HFFc6 (cell line): ENCODE measurements at regions not wholly inside any gene's neighbourhood (a gene's known extent, or its start where the extent isn't known, plus 50 kb on each side); places are given as distances from the start of the nearest gene placed in this dataset.

Experiments
- DNase-seq: peaks from one replicate; pipeline ENCODE4 v3.0.0-alpha.2; 2018
- H3K27ac Mint-ChIP-seq: 2 replicates; pipeline ENCODE4 v1.8.0; 2020; ENCODE audit warnings: mild to moderate bottlenecking, mixed read lengths
- H3K27me3 Mint-ChIP-seq: 2 replicates; pipeline ENCODE4 v1.8.0; 2021; ENCODE audit warnings: mild to moderate bottlenecking, moderate library complexity, mixed read lengths; ENCODE audit not compliant: insufficient read depth
- H3K36me3 Mint-ChIP-seq: 2 replicates; pipeline ENCODE4 v1.8.0; 2021; ENCODE audit warnings: low read depth, mixed read lengths
- H3K4me1 Mint-ChIP-seq: 2 replicates; pipeline ENCODE4 v1.8.0; 2020; ENCODE audit warnings: low read depth, mixed read lengths
- H3K4me3 Mint-ChIP-seq: 2 replicates; pipeline ENCODE4 v1.8.0; 2020; ENCODE audit warnings: mild to moderate bottlenecking, moderate library complexity, mixed read lengths
- H3K9me3 Mint-ChIP-seq: 2 replicates; pipeline ENCODE4 v1.8.0; 2020; ENCODE audit warnings: mild to moderate bottlenecking, mixed read lengths
- CTCF ChIP-seq: fragments of 200-600 bp; sonication (generic); IDR thresholded peaks from 2 replicates; pipeline ENCODE4 v1.5.0; 2021; ENCODE audit warnings: antibody characterized with exemption, mild to moderate bottlenecking

GRCh38 chr14:22497671-22498093 lies 91.3 kb downstream of the DAD1 start:
- H3K27me3 Mint-ChIP-seq: peaks cover 36% of the 10 kb centered on the region
- no peaks in the 10 kb centered on the region for H3K36me3 Mint-ChIP-seq
- TF ChIP-seq CTCF: no peak
- no peaks in the 10 kb centered on the region for H3K9me3 Mint-ChIP-seq
- no peak overlapping the region for H3K4me3 Mint-ChIP-seq
- DNase-seq: no peak
- H3K4me1 Mint-ChIP-seq: no peaks in the 10 kb centered on the region
- H3K27ac Mint-ChIP-seq: no peak overlapping the region

GRCh38 chr14:22497144-22497423 lies 91.9 kb downstream of the DAD1 start:
- H3K4me1 Mint-ChIP-seq: no peaks in the 10 kb centered on the region
- H3K4me3 Mint-ChIP-seq: no peak overlapping the region
- H3K27me3 Mint-ChIP-seq: peaks cover 38% of the 10 kb centered on the region
- no peak for DNase-seq
- no peak for TF ChIP-seq CTCF
- no peak overlapping the region for H3K27ac Mint-ChIP-seq
- H3K9me3 Mint-ChIP-seq: no peaks in the 10 kb centered on the region
- H3K36me3 Mint-ChIP-seq: no peaks in the 10 kb centered on the region

- no peaks in the 10 kb centered on the region for H3K36me3 Mint-ChIP-seq
- no peak overlapping the region for H3K27ac Mint-ChIP-seq
- H3K9me3 Mint-ChIP-seq: no peaks in the 10 kb centered on the region
- H3K4me3 Mint-ChIP-seq: no peak overlapping the region
- no peak for DNase-seq
- TF ChIP-seq CTCF: no peak
- H3K4me1 Mint-ChIP-seq: no peaks in the 10 kb centered on the region
- peaks cover 56% of the 10 kb centered on the region for H3K27me3 Mint-ChIP-seq
Measured at GRCh38 chr14:22494486-22495135, 94.4 kb downstream of the DAD1 start.

GRCh38 chr14:22493753-22494152 lies 95.3 kb downstream of the DAD1 start:
- no peak for DNase-seq
- Mint-ChIP-seq H3K4me3 (no peak overlapping the region), H3K9me3 (no peaks in the 10 kb centered on the region), H3K4me1 (no peaks in the 10 kb centered on the region), H3K27me3 (peaks cover 61% of the 10 kb centered on the region), H3K27ac (no peak overlapping the region), H3K36me3 (no peaks in the 10 kb centered on the region)
- no peak for TF ChIP-seq CTCF

GRCh38 chr14:22492622-22493542 lies 96.1 kb downstream of the DAD1 start:
- Mint-ChIP-seq H3K36me3 (no peaks in the 10 kb centered on the region), H3K4me3 (no peak overlapping the region), H3K4me1 (no peaks in the 10 kb centered on the region), H3K9me3 (no peaks in the 10 kb centered on the region), H3K27ac (no peak overlapping the region), H3K27me3 (peaks cover 68% of the 10 kb centered on the region)
- TF ChIP-seq CTCF: no peak
- no peak for DNase-seq
